ENCODE measurements at regions not wholly inside any gene's neighbourhood (a gene's known extent, or its start where the extent isn't known, plus 50 kb on each side); places are given as distances from the start of the nearest gene placed in this dataset.

- H3K36me3 Mint-ChIP-seq: no peaks in the 10 kb centered on the region
- no peak overlapping the region for H3K4me3 Mint-ChIP-seq
Measured at GRCh38 chr3:103653996-103654395, 1219.2 kb downstream of the ZPLD1 start.

DNA sequence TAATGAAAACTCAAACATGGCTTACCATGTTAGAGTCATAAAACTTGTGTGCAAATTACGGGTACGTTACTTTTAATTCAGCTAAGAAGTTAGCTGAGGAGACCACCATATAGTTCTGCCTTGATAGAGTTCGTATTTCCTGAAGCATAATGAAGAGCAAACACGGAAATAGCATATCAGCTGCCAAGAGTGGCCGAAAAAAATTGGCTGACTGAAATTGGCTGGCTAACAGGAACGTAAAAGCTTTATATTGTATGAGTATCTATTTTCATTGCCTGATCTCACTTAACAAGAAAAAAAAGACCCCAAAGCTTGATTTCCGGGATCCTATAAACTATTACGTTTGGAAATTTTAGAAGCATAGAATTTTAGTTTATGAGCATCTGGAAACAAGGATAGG, 1222.9 kb downstream of the ZPLD1 start:
- no peak for ATAC-seq
- Mint-ChIP-seq H3K4me1 (no peaks in the 10 kb centered on the region), H3K4me3 (no peak overlapping the region), H3K36me3 (no peaks in the 10 kb centered on the region), H3K27me3 (no peaks in the 10 kb centered on the region), H3K9me3 (no peaks in the 10 kb centered on the region), H3K27ac (no peak overlapping the region)

More at GRCh38 chr3:103653996-103654395, 1219.2 kb downstream of the ZPLD1 start:
- Mint-ChIP-seq H3K4me1 (no peaks in the 10 kb centered on the region), H3K9me3 (no peaks in the 10 kb centered on the region), H3K27ac (no peak overlapping the region), H3K27me3 (no peaks in the 10 kb centered on the region)
- ATAC-seq: no peak

- no peak for ATAC-seq
- Mint-ChIP-seq H3K4me1 (no peaks in the 10 kb centered on the region), H3K9me3 (peaks cover 3% of the 10 kb centered on the region), H3K4me3 (no peak overlapping the region), H3K27ac (no peak overlapping the region), H3K27me3 (no peaks in the 10 kb centered on the region), H3K36me3 (no peaks in the 10 kb centered on the region)
Measured at GRCh38 chr3:103660810-103661209, 1226.0 kb downstream of the ZPLD1 start.

DNA sequence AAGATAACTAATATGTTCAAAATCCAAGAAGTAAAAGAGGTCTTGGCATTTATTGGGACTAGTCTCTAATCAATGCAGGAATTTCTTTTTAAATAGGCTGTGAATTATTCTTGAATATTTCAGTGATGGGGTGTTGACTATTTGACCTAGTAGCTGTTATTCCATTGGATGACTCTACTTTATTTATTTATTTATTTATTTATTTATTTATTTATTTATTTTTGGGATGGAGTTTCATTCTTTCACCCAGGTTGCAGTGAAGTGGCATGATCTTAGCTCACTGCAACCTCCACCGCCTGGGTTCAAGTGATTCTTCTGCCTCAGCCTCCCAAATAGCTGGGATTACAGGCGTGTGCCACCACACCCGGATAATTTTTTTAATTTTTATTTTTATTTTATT, 1227.8 kb downstream of the ZPLD1 start:
- H3K27me3 Mint-ChIP-seq: no peaks in the 10 kb centered on the region
- H3K9me3 Mint-ChIP-seq: peaks cover 3% of the 10 kb centered on the region
- no peak overlapping the region for H3K27ac Mint-ChIP-seq
- H3K4me1 Mint-ChIP-seq: no peaks in the 10 kb centered on the region
- ATAC-seq: no peak
- no peaks in the 10 kb centered on the region for H3K36me3 Mint-ChIP-seq
- H3K4me3 Mint-ChIP-seq: no peak overlapping the region

DNA sequence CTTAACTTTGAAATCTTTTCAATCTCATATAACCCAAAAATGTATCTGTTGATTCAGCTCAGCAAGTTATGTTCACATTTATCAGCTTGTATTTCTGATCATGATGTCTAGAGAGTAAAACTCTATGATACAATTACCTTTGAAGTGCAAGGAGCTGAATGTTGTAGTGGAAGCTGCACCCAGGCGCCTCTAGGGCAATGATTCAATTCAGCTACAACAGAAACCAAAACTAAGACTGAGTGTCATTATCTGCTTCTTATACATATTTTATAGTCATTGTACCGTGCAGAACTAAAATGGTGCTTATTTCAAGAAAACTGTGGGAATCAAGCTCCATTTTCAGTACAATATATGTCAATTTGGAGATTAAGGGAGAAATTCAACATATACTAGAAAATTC, 1237.5 kb downstream of the ZPLD1 start:
- Mint-ChIP-seq H3K4me3 (no peak overlapping the region), H3K9me3 (no peaks in the 10 kb centered on the region), H3K27me3 (no peaks in the 10 kb centered on the region), H3K27ac (no peak overlapping the region), H3K36me3 (no peaks in the 10 kb centered on the region), H3K4me1 (no peaks in the 10 kb centered on the region)
- ATAC-seq: no peak

GRCh38 chr3:103684904-103685303, 1250.1 kb downstream of the ZPLD1 start:
- H3K27me3 Mint-ChIP-seq: no peaks in the 10 kb centered on the region
- no peaks in the 10 kb centered on the region for H3K36me3 Mint-ChIP-seq
- no peak overlapping the region for H3K27ac Mint-ChIP-seq
- no peaks in the 10 kb centered on the region for H3K4me1 Mint-ChIP-seq
- peaks cover 2% of the 10 kb centered on the region for H3K9me3 Mint-ChIP-seq
- H3K4me3 Mint-ChIP-seq: no peak overlapping the region
- no peak for ATAC-seq

DNA sequence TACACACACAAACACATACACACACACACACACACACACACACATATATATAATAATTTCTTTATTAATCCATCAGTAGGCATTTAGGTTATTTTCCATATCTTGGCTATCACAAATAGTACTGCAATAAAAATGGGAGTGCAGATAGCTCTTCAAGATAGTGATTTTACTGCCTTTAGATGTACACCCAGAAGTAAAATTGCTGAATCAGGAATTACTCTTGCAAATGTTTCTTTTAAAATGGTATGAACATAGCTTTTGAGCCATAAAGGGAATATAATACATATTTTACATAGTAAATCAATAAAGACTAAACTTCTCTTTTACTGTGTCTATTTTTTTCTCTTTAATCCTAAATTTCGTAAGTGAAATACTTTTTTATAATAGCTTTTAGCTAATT, 1251.1 kb downstream of the ZPLD1 start:
- Mint-ChIP-seq H3K27me3 (no peaks in the 10 kb centered on the region), H3K4me3 (no peak overlapping the region), H3K9me3 (peaks cover 2% of the 10 kb centered on the region), H3K4me1 (no peaks in the 10 kb centered on the region), H3K27ac (no peak overlapping the region), H3K36me3 (no peaks in the 10 kb centered on the region)
- no peak for ATAC-seq

- Mint-ChIP-seq H3K27ac (no peak overlapping the region), H3K9me3 (peaks cover 2% of the 10 kb centered on the region), H3K27me3 (no peaks in the 10 kb centered on the region), H3K4me3 (no peak overlapping the region), H3K4me1 (no peaks in the 10 kb centered on the region), H3K36me3 (no peaks in the 10 kb centered on the region)
- no peak for ATAC-seq
Measured at GRCh38 chr3:103690536-103690935, 1255.7 kb downstream of the ZPLD1 start.

- Mint-ChIP-seq H3K4me3 (no peak overlapping the region), H3K4me1 (no peaks in the 10 kb centered on the region), H3K27me3 (no peaks in the 10 kb centered on the region), H3K36me3 (no peaks in the 10 kb centered on the region), H3K27ac (no peak overlapping the region), H3K9me3 (peaks cover 2% of the 10 kb centered on the region)
- no peak for ATAC-seq
Measured at GRCh38 chr3:103693831-103694230, 1259.0 kb downstream of the ZPLD1 start.

GRCh38 chr3:103698646-103699045, 1263.8 kb downstream of the ZPLD1 start:
- no peaks in the 10 kb centered on the region for H3K36me3 Mint-ChIP-seq
- ATAC-seq: no peak
- no peak overlapping the region for H3K27ac Mint-ChIP-seq
- H3K4me3 Mint-ChIP-seq: no peak overlapping the region
- no peaks in the 10 kb centered on the region for H3K4me1 Mint-ChIP-seq
- H3K27me3 Mint-ChIP-seq: no peaks in the 10 kb centered on the region
- no peaks in the 10 kb centered on the region for H3K9me3 Mint-ChIP-seq

- Mint-ChIP-seq H3K4me3 (no peak overlapping the region), H3K9me3 (no peaks in the 10 kb centered on the region), H3K36me3 (no peaks in the 10 kb centered on the region), H3K27ac (no peak overlapping the region), H3K4me1 (no peaks in the 10 kb centered on the region), H3K27me3 (no peaks in the 10 kb centered on the region)
- no peak for ATAC-seq
Measured at GRCh38 chr3:103699228-103699627, 1264.4 kb downstream of the ZPLD1 start.

GRCh38 chr3:103705641-103706040, 1270.8 kb downstream of the ZPLD1 start:
- no peak for ATAC-seq
- no peaks in the 10 kb centered on the region for H3K9me3 Mint-ChIP-seq
- H3K4me1 Mint-ChIP-seq: no peaks in the 10 kb centered on the region
- no peak overlapping the region for H3K4me3 Mint-ChIP-seq
- H3K27me3 Mint-ChIP-seq: no peaks in the 10 kb centered on the region
- no peaks in the 10 kb centered on the region for H3K36me3 Mint-ChIP-seq
- H3K27ac Mint-ChIP-seq: no peak overlapping the region

DNA sequence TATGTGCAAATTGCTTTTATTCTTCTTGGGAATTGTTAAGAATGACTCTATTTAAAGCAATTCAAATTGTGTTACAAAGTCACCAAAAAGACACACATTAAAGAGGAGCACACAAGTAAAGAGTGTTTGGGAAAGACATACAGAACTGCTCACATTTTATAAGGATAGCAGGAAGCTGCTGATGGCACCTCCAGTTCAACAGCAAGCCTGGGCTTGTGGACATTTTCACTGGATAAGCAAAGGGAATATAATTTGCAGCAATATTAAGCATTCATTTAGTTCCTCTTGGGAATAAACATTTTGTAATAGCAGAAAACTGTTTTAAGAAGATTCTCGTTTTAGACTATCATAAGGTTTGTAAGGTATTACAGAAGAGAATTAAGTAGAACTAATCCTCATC, 1271.9 kb downstream of the ZPLD1 start:
- Mint-ChIP-seq H3K27me3 (no peaks in the 10 kb centered on the region), H3K9me3 (no peaks in the 10 kb centered on the region), H3K27ac (no peak overlapping the region), H3K36me3 (no peaks in the 10 kb centered on the region), H3K4me3 (no peak overlapping the region), H3K4me1 (no peaks in the 10 kb centered on the region)
- no peak for ATAC-seq

- ATAC-seq: no peak
- H3K27ac Mint-ChIP-seq: no peak overlapping the region
- H3K36me3 Mint-ChIP-seq: no peaks in the 10 kb centered on the region
Measured at GRCh38 chr3:103711670-103712069, 1276.9 kb downstream of the ZPLD1 start.

DNA sequence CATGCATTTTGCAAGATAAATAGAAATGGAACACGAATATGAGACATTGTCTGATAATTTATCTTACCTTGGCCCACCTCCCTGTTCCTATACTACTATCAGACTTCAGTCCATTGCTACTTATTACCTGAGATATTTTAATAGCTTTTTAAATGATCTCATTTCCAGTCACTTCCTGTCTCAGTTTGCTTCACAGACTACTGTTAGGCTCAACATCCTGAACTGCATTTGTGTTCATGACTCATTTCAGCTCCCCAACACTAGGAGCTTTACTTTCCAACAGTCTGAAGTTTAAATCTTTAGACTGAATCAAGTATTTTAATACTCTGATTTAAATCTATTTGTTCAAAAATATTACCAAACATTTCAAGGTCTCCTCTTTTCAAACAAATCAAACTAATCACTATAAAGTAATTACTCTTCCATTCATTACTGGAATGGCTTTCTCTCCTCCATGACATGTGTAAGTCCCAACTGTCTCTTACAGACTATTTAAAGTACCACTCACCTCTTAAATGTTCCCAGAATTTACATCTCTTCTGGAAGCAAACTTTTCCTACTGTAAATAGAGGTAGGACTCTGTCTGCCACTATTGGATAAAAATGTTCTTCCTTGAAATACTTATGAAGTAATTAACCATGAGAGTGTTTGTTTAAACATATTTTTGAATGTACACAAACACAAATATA, 1277.6 kb downstream of the ZPLD1 start:
- H3K9me3 Mint-ChIP-seq: peaks cover 4% of the 10 kb centered on the region
- H3K27ac Mint-ChIP-seq: no peak overlapping the region
- H3K4me1 Mint-ChIP-seq: no peaks in the 10 kb centered on the region
- no peak overlapping the region for H3K4me3 Mint-ChIP-seq
- H3K27me3 Mint-ChIP-seq: no peaks in the 10 kb centered on the region
- no peaks in the 10 kb centered on the region for H3K36me3 Mint-ChIP-seq
- no peak for ATAC-seq

More at GRCh38 chr3:103711670-103712069, 1276.9 kb downstream of the ZPLD1 start:
- H3K4me3 Mint-ChIP-seq: no peak overlapping the region
- H3K27me3 Mint-ChIP-seq: no peaks in the 10 kb centered on the region
- peaks cover 4% of the 10 kb centered on the region for H3K9me3 Mint-ChIP-seq
- no peaks in the 10 kb centered on the region for H3K4me1 Mint-ChIP-seq

DNA sequence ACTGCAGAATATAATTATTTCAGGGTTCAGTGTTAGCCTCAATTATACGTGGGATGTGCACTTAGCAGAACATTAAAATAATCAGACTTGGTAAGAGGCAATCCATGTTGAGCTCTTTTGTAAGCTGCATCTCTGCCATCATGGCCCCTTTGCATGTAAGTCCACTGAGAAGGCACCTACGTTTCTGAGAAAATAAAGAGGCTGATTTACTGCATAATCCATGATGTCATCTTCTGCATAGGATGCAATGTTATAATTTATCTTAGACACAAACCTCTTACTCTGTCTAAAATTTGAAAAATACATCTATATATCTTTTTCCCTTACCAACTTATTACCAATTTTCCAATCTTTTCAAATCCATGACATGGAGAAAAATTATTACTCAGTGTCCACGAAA, 1294.7 kb downstream of the ZPLD1 start:
- H3K9me3 Mint-ChIP-seq: no peaks in the 10 kb centered on the region
- no peaks in the 10 kb centered on the region for H3K4me1 Mint-ChIP-seq
- no peak overlapping the region for H3K27ac Mint-ChIP-seq
- H3K36me3 Mint-ChIP-seq: no peaks in the 10 kb centered on the region
- no peak overlapping the region for H3K4me3 Mint-ChIP-seq
- no peaks in the 10 kb centered on the region for H3K27me3 Mint-ChIP-seq
- ATAC-seq: no peak

DNA sequence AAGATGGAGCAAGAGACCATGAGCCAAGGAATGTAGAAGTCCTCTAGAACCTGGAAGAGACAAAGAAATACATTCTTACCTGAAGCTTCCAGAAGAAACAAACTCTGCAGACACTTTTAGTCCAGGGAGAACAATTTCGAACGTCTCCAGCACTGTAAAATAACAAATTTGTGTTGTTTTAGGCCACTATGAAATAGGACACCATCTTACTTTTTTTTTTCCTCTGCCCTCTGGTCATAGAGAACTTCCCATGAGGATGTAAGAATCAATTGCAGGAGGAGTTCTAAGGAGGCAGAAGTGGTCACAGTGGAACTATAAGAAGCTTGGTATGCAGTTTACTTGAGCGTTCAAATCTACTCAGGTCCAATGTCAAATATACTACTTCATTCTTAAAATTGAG, 1295.9 kb downstream of the ZPLD1 start:
- Mint-ChIP-seq H3K4me1 (no peaks in the 10 kb centered on the region), H3K27ac (no peak overlapping the region), H3K36me3 (no peaks in the 10 kb centered on the region), H3K9me3 (no peaks in the 10 kb centered on the region), H3K27me3 (no peaks in the 10 kb centered on the region), H3K4me3 (no peak overlapping the region)
- no peak for ATAC-seq
